ENCODE measurements at regions not wholly inside any gene's neighbourhood (a gene's known extent, or its start where the extent isn't known, plus 50 kb on each side); places are given as distances from the start of the nearest gene placed in this dataset.

DNA sequence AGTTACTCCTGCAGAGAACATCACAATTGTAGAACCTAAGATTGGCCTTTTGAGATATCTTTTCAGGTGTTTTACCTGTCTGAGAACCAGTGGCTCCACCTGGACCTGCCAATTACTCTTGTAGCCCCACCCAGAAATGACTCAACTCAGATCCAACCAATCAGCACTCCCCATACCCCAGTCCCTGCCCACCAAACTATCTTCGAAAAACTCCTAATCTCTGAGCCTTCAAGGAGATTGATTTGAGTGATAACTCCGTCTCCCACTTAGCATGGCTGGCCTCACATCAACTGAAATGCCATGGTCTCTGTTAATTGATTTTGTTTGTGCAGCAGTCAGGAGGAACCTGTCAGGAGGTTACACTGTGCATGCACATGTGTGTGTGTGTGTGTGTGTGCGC, 103.6 kb downstream of the MTNR1B start:
- TF ChIP-seq, protein P1, sequence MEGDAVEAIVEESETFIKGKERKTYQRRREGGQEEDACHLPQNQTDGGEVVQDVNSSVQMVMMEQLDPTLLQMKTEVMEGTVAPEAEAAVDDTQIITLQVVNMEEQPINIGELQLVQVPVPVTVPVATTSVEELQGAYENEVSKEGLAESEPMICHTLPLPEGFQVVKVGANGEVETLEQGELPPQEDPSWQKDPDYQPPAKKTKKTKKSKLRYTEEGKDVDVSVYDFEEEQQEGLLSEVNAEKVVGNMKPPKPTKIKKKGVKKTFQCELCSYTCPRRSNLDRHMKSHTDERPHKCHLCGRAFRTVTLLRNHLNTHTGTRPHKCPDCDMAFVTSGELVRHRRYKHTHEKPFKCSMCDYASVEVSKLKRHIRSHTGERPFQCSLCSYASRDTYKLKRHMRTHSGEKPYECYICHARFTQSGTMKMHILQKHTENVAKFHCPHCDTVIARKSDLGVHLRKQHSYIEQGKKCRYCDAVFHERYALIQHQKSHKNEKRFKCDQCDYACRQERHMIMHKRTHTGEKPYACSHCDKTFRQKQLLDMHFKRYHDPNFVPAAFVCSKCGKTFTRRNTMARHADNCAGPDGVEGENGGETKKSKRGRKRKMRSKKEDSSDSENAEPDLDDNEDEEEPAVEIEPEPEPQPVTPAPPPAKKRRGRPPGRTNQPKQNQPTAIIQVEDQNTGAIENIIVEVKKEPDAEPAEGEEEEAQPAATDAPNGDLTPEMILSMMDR (IDR thresholded peaks at IDR 0.05 in 2 of 3, conservative IDR thresholded peaks at IDR 0.05 in 1 of 3; ENCODE audit: control insufficient read depth in 2 of 3, extremely low read depth in 1 of 3, insufficient read depth in 1 of 3, low read depth in 3 of 3, low read length in 3 of 3), result no peak
- TF ChIP-seq, protein P2, sequence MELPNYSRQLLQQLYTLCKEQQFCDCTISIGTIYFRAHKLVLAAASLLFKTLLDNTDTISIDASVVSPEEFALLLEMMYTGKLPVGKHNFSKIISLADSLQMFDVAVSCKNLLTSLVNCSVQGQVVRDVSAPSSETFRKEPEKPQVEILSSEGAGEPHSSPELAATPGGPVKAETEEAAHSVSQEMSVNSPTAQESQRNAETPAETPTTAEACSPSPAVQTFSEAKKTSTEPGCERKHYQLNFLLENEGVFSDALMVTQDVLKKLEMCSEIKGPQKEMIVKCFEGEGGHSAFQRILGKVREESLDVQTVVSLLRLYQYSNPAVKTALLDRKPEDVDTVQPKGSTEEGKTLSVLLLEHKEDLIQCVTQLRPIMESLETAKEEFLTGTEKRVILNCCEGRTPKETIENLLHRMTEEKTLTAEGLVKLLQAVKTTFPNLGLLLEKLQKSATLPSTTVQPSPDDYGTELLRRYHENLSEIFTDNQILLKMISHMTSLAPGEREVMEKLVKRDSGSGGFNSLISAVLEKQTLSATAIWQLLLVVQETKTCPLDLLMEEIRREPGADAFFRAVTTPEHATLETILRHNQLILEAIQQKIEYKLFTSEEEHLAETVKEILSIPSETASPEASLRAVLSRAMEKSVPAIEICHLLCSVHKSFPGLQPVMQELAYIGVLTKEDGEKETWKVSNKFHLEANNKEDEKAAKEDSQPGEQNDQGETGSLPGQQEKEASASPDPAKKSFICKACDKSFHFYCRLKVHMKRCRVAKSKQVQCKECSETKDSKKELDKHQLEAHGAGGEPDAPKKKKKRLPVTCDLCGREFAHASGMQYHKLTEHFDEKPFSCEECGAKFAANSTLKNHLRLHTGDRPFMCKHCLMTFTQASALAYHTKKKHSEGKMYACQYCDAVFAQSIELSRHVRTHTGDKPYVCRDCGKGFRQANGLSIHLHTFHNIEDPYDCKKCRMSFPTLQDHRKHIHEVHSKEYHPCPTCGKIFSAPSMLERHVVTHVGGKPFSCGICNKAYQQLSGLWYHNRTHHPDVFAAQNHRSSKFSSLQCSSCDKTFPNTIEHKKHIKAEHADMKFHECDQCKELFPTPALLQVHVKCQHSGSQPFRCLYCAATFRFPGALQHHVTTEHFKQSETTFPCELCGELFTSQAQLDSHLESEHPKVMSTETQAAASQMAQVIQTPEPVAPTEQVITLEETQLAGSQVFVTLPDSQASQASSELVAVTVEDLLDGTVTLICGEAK (IDR thresholded peaks at IDR 0.05; ENCODE audit: borderline replicate concordance), result no peak
- TF ChIP-seq POLR2AphosphoS5 (IDR thresholded peaks at IDR 0.05; ENCODE audit: low read length) (no peak), POLR2A (IDR thresholded peaks at IDR 0.05; ENCODE audit: low read depth, low read length) (no peak), RAD51 (IDR thresholded peaks at IDR 0.05) (no peak), EP300 (IDR thresholded peaks at IDR 0.05; ENCODE audit: borderline replicate concordance in 1 of 2, control insufficient read depth in 1 of 2, low read depth in 2 of 2, low read length in 2 of 2) (no peak), ZNF274 (IDR thresholded peaks at IDR 0.05; ENCODE audit: insufficient read depth, insufficient read length) (no peak), EGR1 (IDR thresholded peaks at IDR 0.05; ENCODE audit: borderline replicate concordance in 1 of 2, low read depth in 2 of 2, low read length in 2 of 2) (no peak), JUNB (IDR thresholded peaks at IDR 0.05) (no peak)
- TF ChIP-seq, protein P3, sequence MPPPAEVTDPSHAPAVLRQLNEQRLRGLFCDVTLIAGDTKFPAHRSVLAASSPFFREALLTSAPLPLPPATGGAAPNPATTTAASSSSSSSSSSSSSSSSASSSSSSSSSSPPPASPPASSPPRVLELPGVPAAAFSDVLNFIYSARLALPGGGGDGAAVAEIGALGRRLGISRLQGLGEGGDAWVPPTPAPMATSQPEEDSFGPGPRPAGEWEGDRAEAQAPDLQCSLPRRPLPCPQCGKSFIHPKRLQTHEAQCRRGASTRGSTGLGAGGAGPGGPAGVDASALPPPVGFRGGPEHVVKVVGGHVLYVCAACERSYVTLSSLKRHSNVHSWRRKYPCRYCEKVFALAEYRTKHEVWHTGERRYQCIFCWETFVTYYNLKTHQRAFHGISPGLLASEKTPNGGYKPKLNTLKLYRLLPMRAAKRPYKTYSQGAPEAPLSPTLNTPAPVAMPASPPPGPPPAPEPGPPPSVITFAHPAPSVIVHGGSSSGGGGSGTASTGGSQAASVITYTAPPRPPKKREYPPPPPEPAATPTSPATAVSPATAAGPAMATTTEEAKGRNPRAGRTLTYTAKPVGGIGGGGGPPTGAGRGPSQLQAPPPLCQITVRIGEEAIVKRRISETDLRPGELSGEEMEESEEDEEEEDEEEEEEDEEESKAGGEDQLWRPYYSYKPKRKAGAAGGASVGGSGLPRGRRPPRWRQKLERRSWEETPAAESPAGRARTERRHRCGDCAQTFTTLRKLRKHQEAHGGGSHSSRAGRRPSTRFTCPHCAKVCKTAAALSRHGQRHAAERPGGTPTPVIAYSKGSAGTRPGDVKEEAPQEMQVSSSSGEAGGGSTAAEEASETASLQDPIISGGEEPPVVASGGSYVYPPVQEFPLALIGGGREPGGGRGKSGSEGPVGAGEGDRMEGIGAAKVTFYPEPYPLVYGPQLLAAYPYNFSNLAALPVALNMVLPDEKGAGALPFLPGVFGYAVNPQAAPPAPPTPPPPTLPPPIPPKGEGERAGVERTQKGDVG (CRISPR knock-in tag; IDR thresholded peaks at IDR 0.05), result no peak
- TF ChIP-seq, protein P4, sequence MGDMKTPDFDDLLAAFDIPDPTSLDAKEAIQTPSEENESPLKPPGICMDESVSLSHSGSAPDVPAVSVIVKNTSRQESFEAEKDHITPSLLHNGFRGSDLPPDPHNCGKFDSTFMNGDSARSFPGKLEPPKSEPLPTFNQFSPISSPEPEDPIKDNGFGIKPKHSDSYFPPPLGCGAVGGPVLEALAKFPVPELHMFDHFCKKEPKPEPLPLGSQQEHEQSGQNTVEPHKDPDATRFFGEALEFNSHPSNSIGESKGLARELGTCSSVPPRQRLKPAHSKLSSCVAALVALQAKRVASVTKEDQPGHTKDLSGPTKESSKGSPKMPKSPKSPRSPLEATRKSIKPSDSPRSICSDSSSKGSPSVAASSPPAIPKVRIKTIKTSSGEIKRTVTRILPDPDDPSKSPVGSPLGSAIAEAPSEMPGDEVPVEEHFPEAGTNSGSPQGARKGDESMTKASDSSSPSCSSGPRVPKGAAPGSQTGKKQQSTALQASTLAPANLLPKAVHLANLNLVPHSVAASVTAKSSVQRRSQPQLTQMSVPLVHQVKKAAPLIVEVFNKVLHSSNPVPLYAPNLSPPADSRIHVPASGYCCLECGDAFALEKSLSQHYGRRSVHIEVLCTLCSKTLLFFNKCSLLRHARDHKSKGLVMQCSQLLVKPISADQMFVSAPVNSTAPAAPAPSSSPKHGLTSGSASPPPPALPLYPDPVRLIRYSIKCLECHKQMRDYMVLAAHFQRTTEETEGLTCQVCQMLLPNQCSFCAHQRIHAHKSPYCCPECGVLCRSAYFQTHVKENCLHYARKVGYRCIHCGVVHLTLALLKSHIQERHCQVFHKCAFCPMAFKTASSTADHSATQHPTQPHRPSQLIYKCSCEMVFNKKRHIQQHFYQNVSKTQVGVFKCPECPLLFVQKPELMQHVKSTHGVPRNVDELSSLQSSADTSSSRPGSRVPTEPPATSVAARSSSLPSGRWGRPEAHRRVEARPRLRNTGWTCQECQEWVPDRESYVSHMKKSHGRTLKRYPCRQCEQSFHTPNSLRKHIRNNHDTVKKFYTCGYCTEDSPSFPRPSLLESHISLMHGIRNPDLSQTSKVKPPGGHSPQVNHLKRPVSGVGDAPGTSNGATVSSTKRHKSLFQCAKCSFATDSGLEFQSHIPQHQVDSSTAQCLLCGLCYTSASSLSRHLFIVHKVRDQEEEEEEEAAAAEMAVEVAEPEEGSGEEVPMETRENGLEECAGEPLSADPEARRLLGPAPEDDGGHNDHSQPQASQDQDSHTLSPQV (IDR thresholded peaks at IDR 0.05), result no peak

Measured in GM12878 (cell line).